MM.1S (cell line): ENCODE measurements at regions not wholly inside any gene's neighbourhood (a gene's known extent, or its start where the extent isn't known, plus 50 kb on each side); places are given as distances from the start of the nearest gene placed in this dataset.

Experiments
- EZH2 ChIP-seq: fragments of 300-600 bp; sonication (generic); optimal IDR thresholded peaks from 2 replicates; pipeline ENCODE3; 2017; ENCODE audit warnings: low read depth, mild to moderate bottlenecking, antibody characterized with exemption, low read length, mixed read lengths
- EZH2phosphoT487 ChIP-seq: fragments of 300-600 bp; sonication (generic); IDR thresholded peaks from 2 replicates; pipeline ENCODE4 v1.6.1; 2018; ENCODE audit warnings: antibody characterized with exemption, low read length
- TF ChIP-seq, protein P1 (sequence below): fragments of 300-600 bp; sonication (generic); IDR thresholded peaks from 2 replicates; pipeline ENCODE4 v1.5.1; 2016; ENCODE audit warnings: antibody characterized with exemption, low read length, mixed read lengths

DNA sequence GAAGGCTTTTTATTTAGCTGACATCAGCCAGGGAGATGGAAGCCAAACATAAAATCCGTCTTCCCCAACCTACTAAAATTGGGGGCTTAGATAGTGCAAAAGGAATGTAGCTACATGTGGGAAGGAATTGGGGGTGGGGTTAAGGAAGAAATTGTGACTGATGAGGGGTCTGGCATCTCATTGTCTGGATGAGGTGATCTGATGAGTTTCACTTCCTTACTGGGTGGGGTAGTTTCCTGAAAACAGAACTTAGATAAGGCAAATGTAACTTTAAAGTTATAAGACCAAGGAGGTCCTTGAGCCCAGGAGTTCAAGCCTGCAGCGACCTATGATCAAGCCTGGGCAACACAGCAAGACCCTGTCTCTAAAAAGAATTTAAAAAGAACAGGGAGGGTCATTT, 105.5 kb upstream of the NEIL3 start:
- no peak for TF ChIP-seq EZH2
- TF ChIP-seq, protein P1, sequence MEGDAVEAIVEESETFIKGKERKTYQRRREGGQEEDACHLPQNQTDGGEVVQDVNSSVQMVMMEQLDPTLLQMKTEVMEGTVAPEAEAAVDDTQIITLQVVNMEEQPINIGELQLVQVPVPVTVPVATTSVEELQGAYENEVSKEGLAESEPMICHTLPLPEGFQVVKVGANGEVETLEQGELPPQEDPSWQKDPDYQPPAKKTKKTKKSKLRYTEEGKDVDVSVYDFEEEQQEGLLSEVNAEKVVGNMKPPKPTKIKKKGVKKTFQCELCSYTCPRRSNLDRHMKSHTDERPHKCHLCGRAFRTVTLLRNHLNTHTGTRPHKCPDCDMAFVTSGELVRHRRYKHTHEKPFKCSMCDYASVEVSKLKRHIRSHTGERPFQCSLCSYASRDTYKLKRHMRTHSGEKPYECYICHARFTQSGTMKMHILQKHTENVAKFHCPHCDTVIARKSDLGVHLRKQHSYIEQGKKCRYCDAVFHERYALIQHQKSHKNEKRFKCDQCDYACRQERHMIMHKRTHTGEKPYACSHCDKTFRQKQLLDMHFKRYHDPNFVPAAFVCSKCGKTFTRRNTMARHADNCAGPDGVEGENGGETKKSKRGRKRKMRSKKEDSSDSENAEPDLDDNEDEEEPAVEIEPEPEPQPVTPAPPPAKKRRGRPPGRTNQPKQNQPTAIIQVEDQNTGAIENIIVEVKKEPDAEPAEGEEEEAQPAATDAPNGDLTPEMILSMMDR, result no peak
- TF ChIP-seq EZH2phosphoT487, result no peak
